Muscle layer of duodenum (tissue), 2 donors: ENCODE measurements at regions not wholly inside any gene's neighbourhood (a gene's known extent, or its start where the extent isn't known, plus 50 kb on each side); places are given as distances from the start of the nearest gene placed in this dataset.

Source experiments
- H3K27ac ChIP-seq: one replicate; pipeline ENCODE4 v1.7.0; 2013; ENCODE audit warnings: mild to moderate bottlenecking, low read length
- H3K27me3 ChIP-seq: one replicate; pipeline ENCODE4 v1.7.0; 2013; ENCODE audit warnings: low read depth, mild to moderate bottlenecking, control low read depth, low read length
- H3K36me3 ChIP-seq, 2 donors: one replicate each; pipeline ENCODE4 v1.7.0; 2013; ENCODE audit warnings: low read length in 2 of 2, control low read depth in 1 of 2, mild to moderate bottlenecking in 1 of 2; ENCODE audit not compliant: insufficient read depth in 2 of 2, control insufficient read depth in 1 of 2
- H3K4me1 ChIP-seq, 2 donors: one replicate each; pipeline ENCODE4 v1.7.0; 2013; ENCODE audit warnings: low read length in 2 of 2, mild to moderate bottlenecking in 2 of 2, control low read depth in 1 of 2, moderate library complexity in 1 of 2; ENCODE audit not compliant: insufficient read depth in 2 of 2, control insufficient read depth in 1 of 2
- H3K4me3 ChIP-seq, 2 donors: one replicate each; pipeline ENCODE4 v1.7.0; 2013; ENCODE audit warnings: low read length in 2 of 2, low read depth in 1 of 2, mild to moderate bottlenecking in 1 of 2
- H3K9me3 ChIP-seq, 2 donors: one replicate each; pipeline ENCODE4 v1.7.0; 2013; ENCODE audit warnings: low read length in 2 of 2, control low read depth in 1 of 2, mild to moderate bottlenecking in 1 of 2; ENCODE audit not compliant: control insufficient read depth in 1 of 2
- donor health status: healthy.

GRCh38 chr2:184517402-184517801 is 80.9 kb upstream of the ZNF804A start:
- Histone ChIP-seq H3K9me3 (no peaks in the 10 kb centered on the region), H3K4me3 (no peak overlapping the region), H3K27ac (no peak overlapping the region), H3K4me1 (no peaks in the 10 kb centered on the region), H3K36me3 (no peaks in the 10 kb centered on the region), H3K27me3 (no peaks in the 10 kb centered on the region)

DNA sequence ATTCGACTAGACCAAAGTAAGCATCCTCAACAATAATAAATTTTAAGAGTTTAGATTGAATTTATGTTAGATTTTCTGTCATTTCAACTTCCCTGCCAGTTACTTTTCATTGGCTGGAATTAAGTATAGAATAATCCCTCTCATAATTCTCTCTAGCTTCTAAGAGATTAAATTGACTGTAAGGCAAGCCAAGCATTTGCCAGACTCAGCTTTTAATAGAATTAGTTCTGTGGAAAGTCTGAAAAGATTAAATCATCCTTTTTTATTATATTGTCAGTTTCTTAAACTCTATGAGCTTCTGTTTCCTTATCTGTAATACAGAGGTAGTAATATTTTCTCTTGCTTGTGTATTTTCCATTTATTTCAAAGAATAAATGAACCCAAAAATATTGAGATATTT is 77.9 kb upstream of the ZNF804A start:
- H3K4me3 ChIP-seq, result no peak overlapping the region
- H3K4me1 ChIP-seq, result no peaks in the 10 kb centered on the region
- no peaks in the 10 kb centered on the region for H3K27me3 ChIP-seq
- H3K27ac ChIP-seq, result no peak overlapping the region
- no peaks in the 10 kb centered on the region for H3K36me3 ChIP-seq
- peaks cover 0 to 8% of the 10 kb centered on the region in 2 donors for H3K9me3 ChIP-seq

- Histone ChIP-seq H3K4me1 (no peaks in the 10 kb centered on the region), H3K27ac (no peak overlapping the region), H3K27me3 (no peaks in the 10 kb centered on the region), H3K9me3 (peaks cover 12 to 24% of the 10 kb centered on the region in 2 donors), H3K36me3 (no peaks in the 10 kb centered on the region), H3K4me3 (no peak overlapping the region)
Measured at GRCh38 chr2:184523732-184524131, 74.6 kb upstream of the ZNF804A start.

GRCh38 chr2:184524551-184525382 is 73.6 kb upstream of the ZNF804A start:
- H3K4me3 ChIP-seq, result no peak overlapping the region
- no peaks in the 10 kb centered on the region for H3K4me1 ChIP-seq
- no peaks in the 10 kb centered on the region for H3K36me3 ChIP-seq
- H3K27me3 ChIP-seq, result no peaks in the 10 kb centered on the region
- H3K9me3 ChIP-seq, result peaks cover 12 to 29% of the 10 kb centered on the region in 2 donors
- no peak overlapping the region for H3K27ac ChIP-seq

- no peaks in the 10 kb centered on the region for H3K4me1 ChIP-seq
- no peak overlapping the region for H3K4me3 ChIP-seq
- H3K27ac ChIP-seq, result no peak overlapping the region
- no peaks in the 10 kb centered on the region for H3K27me3 ChIP-seq
- H3K9me3 ChIP-seq, result peaks cover 12 to 37% of the 10 kb centered on the region in 2 donors
- no peaks in the 10 kb centered on the region for H3K36me3 ChIP-seq
Measured at GRCh38 chr2:184527058-184527457, 71.3 kb upstream of the ZNF804A start.

DNA sequence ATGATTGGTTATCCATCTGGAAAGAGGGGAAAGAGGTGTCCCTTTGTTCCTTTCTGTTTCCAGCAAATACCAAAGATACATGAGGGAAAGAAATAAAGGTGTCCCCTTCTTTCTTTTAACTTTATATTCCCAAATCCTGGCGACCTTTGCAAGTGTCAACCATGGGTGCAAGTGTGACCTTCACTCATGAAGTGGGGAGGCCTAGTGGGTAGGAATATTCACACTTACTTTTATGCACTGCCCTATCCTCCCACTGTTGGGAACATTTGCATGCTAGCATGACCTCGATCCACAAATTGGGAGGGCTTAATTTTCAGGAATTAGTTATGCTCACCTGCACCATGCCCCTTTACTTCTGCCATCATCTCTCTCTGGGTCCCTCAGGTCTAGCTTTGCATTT is 70.2 kb upstream of the ZNF804A start:
- Histone ChIP-seq H3K36me3 (no peaks in the 10 kb centered on the region), H3K4me3 (peak overlapping the region in 1 of 2 donors; percentile 48), H3K9me3 (peaks cover 12 to 37% of the 10 kb centered on the region in 2 donors), H3K27me3 (no peaks in the 10 kb centered on the region), H3K4me1 (no peaks in the 10 kb centered on the region), H3K27ac (no peak overlapping the region)

GRCh38 chr2:184530239-184530638 is 68.1 kb upstream of the ZNF804A start:
- no peaks in the 10 kb centered on the region for H3K36me3 ChIP-seq
- peaks cover 12 to 29% of the 10 kb centered on the region in 2 donors for H3K9me3 ChIP-seq
- H3K27me3 ChIP-seq, result no peaks in the 10 kb centered on the region
- no peaks in the 10 kb centered on the region for H3K4me1 ChIP-seq
- no peak overlapping the region for H3K4me3 ChIP-seq
- no peak overlapping the region for H3K27ac ChIP-seq

GRCh38 chr2:184530959-184531358 is 67.4 kb upstream of the ZNF804A start:
- peaks cover 12 to 29% of the 10 kb centered on the region in 2 donors for H3K9me3 ChIP-seq
- no peaks in the 10 kb centered on the region for H3K4me1 ChIP-seq
- no peaks in the 10 kb centered on the region for H3K36me3 ChIP-seq
- H3K27me3 ChIP-seq, result no peaks in the 10 kb centered on the region
- H3K27ac ChIP-seq, result no peak overlapping the region
- no peak overlapping the region for H3K4me3 ChIP-seq

DNA sequence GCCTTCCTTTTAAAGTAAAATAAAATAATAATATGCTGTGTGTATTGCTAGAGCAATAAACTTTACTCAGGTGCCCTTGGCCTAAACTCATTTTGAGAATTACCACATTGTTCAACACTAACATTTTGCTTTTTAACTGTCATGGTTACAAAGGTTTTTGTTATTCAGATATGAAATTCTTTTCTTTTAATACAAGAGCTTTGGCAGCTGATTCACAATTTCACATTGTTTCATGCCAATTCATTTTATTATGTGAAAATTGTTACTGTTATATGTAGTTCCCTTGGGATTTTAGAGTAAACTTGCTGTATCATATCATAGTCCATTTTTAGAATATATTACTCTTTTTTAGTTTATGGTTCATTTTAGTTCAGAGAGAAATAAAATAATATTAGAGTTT is 65.8 kb upstream of the ZNF804A start:
- H3K27me3 ChIP-seq, result no peaks in the 10 kb centered on the region
- no peak overlapping the region for H3K27ac ChIP-seq
- no peak overlapping the region for H3K4me3 ChIP-seq
- peaks cover 12 to 23% of the 10 kb centered on the region in 2 donors for H3K9me3 ChIP-seq
- H3K36me3 ChIP-seq, result no peaks in the 10 kb centered on the region
- no peaks in the 10 kb centered on the region for H3K4me1 ChIP-seq

- Histone ChIP-seq H3K4me1 (no peaks in the 10 kb centered on the region), H3K9me3 (peaks cover 0 to 5% of the 10 kb centered on the region in 2 donors), H3K27me3 (no peaks in the 10 kb centered on the region), H3K4me3 (no peak overlapping the region), H3K36me3 (no peaks in the 10 kb centered on the region), H3K27ac (no peak overlapping the region)
Measured at GRCh38 chr2:184534986-184535385, 63.3 kb upstream of the ZNF804A start.

GRCh38 chr2:184540246-184540789 is 58.0 kb upstream of the ZNF804A start:
- no peaks in the 10 kb centered on the region for H3K36me3 ChIP-seq
- no peaks in the 10 kb centered on the region for H3K27me3 ChIP-seq

More at GRCh38 chr2:184540246-184540789, 58.0 kb upstream of the ZNF804A start:
- Histone ChIP-seq H3K9me3 (no peaks in the 10 kb centered on the region), H3K4me3 (no peak overlapping the region), H3K27ac (no peak overlapping the region), H3K4me1 (no peaks in the 10 kb centered on the region)
